Nephron progenitor cell (in vitro differentiated cells): ENCODE measurements at regions not wholly inside any gene's neighbourhood (a gene's known extent, or its start where the extent isn't known, plus 50 kb on each side); places are given as distances from the start of the nearest gene placed in this dataset.

Experiments used
- DNase-seq: peaks from one replicate; pipeline ENCODE4 v3.0.0; 2021
- H3K27ac Mint-ChIP-seq: 2 replicates; pipeline ENCODE4 v1.8.0; 2021; ENCODE audit warnings: mild to moderate bottlenecking, moderate library complexity, mixed read lengths
- H3K27me3 Mint-ChIP-seq: 2 replicates; pipeline ENCODE4 v1.8.0; 2021; ENCODE audit warnings: mild to moderate bottlenecking, low read depth, mixed read lengths; ENCODE audit not compliant: poor library complexity
- H3K36me3 Mint-ChIP-seq: 2 replicates; pipeline ENCODE4 v1.8.0; 2021; ENCODE audit warnings: low read depth, mixed read lengths
- H3K4me1 Mint-ChIP-seq: 2 replicates; pipeline ENCODE4 v1.8.0; 2021; ENCODE audit warnings: mixed read lengths
- H3K4me3 Mint-ChIP-seq: 2 replicates; pipeline ENCODE4 v1.8.0; 2021; ENCODE audit warnings: mild to moderate bottlenecking, moderate library complexity, mixed read lengths
- H3K9me3 Mint-ChIP-seq: 2 replicates; pipeline ENCODE4 v1.8.0; 2021; ENCODE audit warnings: mild to moderate bottlenecking, moderate library complexity, mixed read lengths
- CTCF ChIP-seq: fragments of 200-600 bp; sonication (generic); IDR thresholded peaks from 2 replicates; pipeline ENCODE4 v1.5.0; 2021; ENCODE audit warnings: antibody characterized with exemption

- peaks cover 4% of the 10 kb centered on the region for H3K27me3 Mint-ChIP-seq
- no peaks in the 10 kb centered on the region for H3K36me3 Mint-ChIP-seq
- H3K27ac Mint-ChIP-seq: peak overlapping the region; percentile 40
- H3K4me1 Mint-ChIP-seq: peaks cover 33% of the 10 kb centered on the region
- no peak for TF ChIP-seq CTCF
- no peak for DNase-seq
- no peak overlapping the region for H3K4me3 Mint-ChIP-seq
- H3K9me3 Mint-ChIP-seq: no peaks in the 10 kb centered on the region
Measured at GRCh38 chr11:128341280-128342248, 245.8 kb downstream of the ETS1 start.

DNA sequence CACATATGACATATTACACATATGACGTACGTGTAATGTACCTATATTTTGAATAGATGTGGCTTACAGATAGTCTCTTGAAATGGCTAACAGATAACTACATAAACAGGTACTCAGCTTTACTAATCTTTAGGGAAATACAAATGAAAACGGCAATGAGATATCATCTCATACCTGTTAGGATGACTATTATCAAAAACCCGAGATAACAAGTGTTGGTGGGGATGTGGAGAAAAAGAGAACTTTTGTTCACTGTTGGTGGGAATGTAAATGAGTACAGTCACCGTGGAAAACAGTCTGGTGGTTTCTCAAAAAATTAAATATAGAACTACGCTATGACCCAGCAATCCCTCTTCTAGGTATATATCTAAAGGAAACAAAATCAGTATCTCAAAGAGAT is 247.6 kb downstream of the ETS1 start:
- no peaks in the 10 kb centered on the region for H3K36me3 Mint-ChIP-seq
- no peaks in the 10 kb centered on the region for H3K9me3 Mint-ChIP-seq
- no peak for TF ChIP-seq CTCF
- H3K27ac Mint-ChIP-seq: no peak overlapping the region
- peaks cover 51% of the 10 kb centered on the region for H3K4me1 Mint-ChIP-seq
- H3K27me3 Mint-ChIP-seq: peaks cover 4% of the 10 kb centered on the region
- no peak overlapping the region for H3K4me3 Mint-ChIP-seq
- no peak for DNase-seq

GRCh38 chr11:128338811-128339210 is 248.5 kb downstream of the ETS1 start:
- H3K27ac Mint-ChIP-seq: no peak overlapping the region
- H3K9me3 Mint-ChIP-seq: no peaks in the 10 kb centered on the region
- H3K4me1 Mint-ChIP-seq: peaks cover 61% of the 10 kb centered on the region
- no peak for TF ChIP-seq CTCF
- H3K4me3 Mint-ChIP-seq: no peak overlapping the region
- H3K36me3 Mint-ChIP-seq: no peaks in the 10 kb centered on the region
- DNase-seq: no peak
- H3K27me3 Mint-ChIP-seq: peaks cover 4% of the 10 kb centered on the region

GRCh38 chr11:128336203-128336602 is 251.2 kb downstream of the ETS1 start:
- Mint-ChIP-seq H3K4me1 (peaks cover 57% of the 10 kb centered on the region), H3K9me3 (no peaks in the 10 kb centered on the region), H3K27ac (peak overlapping the region; percentile 87), H3K4me3 (peak overlapping the region; percentile 48), H3K27me3 (peaks cover 4% of the 10 kb centered on the region), H3K36me3 (no peaks in the 10 kb centered on the region)
- no peak for TF ChIP-seq CTCF
- DNase-seq: peak; percentile 82

DNA sequence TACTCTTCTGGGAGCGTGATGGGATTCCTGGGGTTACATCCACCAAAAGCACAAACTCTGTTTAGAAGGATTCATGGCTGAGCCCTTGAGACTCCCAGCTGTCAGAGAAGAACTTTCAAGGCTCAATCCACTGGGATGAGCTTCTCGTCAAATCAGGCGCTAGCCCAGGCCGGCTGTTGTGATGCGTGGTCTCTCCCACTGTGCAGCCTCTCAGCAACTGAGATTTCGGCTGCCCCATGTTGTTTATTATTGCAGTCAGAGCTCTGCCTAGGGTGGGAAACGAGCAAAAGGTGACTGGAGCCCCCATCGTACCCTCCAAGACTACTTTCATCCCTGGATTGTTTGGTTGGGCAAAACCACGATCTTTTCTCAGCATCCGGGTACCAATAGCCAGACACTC is 251.6 kb downstream of the ETS1 start:
- H3K27ac Mint-ChIP-seq: peak overlapping the region; percentile 87
- no peak for DNase-seq

More for the DNA sequence above, 251.6 kb downstream of the ETS1 start:
- Mint-ChIP-seq H3K27me3 (peaks cover 4% of the 10 kb centered on the region), H3K4me3 (peak overlapping the region; percentile 48), H3K36me3 (no peaks in the 10 kb centered on the region), H3K9me3 (no peaks in the 10 kb centered on the region), H3K4me1 (peaks cover 62% of the 10 kb centered on the region)
- no peak for TF ChIP-seq CTCF
